ENCODE measurements at regions not wholly inside any gene's neighbourhood (a gene's known extent, or its start where the extent isn't known, plus 50 kb on each side); places are given as distances from the start of the nearest gene placed in this dataset.

GRCh38 chr4:176001151-176002006 lies 64.3 kb upstream of the WDR17 start:
- H3K27ac ChIP-seq, result peak overlapping the region; percentile 82 to 89 (median 86)

GRCh38 chr4:176002007-176002613 lies 63.5 kb upstream of the WDR17 start:
- intact Hi-C loops (cut with DNase I), result loop anchor here (5.0 kb wide), 1 partner anchor 55 kb away; no protein-coding TSS in a partner anchor
- TF ChIP-seq CTCF (IDR thresholded peaks at IDR 0.05) (no peak), EP300 (IDR thresholded peaks at IDR 0.05) (no peak), POLR2AphosphoS5 (IDR thresholded peaks at IDR 0.05) (peak; percentile 30 to 72 (median 42)), POLR2A (IDR thresholded peaks at IDR 0.05) (peak in 1 of 2 donors; percentile 23)
- no peaks in the 10 kb centered on the region for H3K9me3 ChIP-seq
- H3K27ac ChIP-seq, result peak overlapping the region; percentile 82 to 89 (median 86)
- no peaks in the 10 kb centered on the region for H3K36me3 ChIP-seq
- peak; percentile 74 for DNase-seq
- H3K4me3 ChIP-seq, result peak overlapping the region; percentile 68 to 75 (median 73)
- H3K4me1 ChIP-seq, result peaks cover 0 to 22% (median 17%) of the 10 kb centered on the region in 4 donors
- no peaks in the 10 kb centered on the region for H3K27me3 ChIP-seq
- WGBS, 2 donors, result 1 to 2% methylated on average over 44 of the region's 44 CpGs

More at GRCh38 chr4:176001151-176002006, 64.3 kb upstream of the WDR17 start:
- no peaks in the 10 kb centered on the region for H3K36me3 ChIP-seq
- intact Hi-C loops (cut with DNase I), result loop anchor here (2.0 to 5.0 kb wide), 2 partner anchors 31 to 54 kb away; no protein-coding TSS in a partner anchor
- DNase-seq, result peak; percentile 87
- WGBS, 2 donors, result 6 to 7% methylated on average over 41 of the region's 41 CpGs
- H3K4me3 ChIP-seq, result peak overlapping the region; percentile 68 to 75 (median 73)
- peaks cover 0 to 24% (median 17%) of the 10 kb centered on the region in 4 donors for H3K4me1 ChIP-seq
- TF ChIP-seq POLR2A (IDR thresholded peaks at IDR 0.05) (no peak), CTCF (IDR thresholded peaks at IDR 0.05) (no peak), EP300 (IDR thresholded peaks at IDR 0.05) (no peak), POLR2AphosphoS5 (IDR thresholded peaks at IDR 0.05) (peak; percentile 3 to 60 (median 35))
- H3K9me3 ChIP-seq, result no peaks in the 10 kb centered on the region
- no peaks in the 10 kb centered on the region for H3K27me3 ChIP-seq

- no peaks in the 10 kb centered on the region for H3K36me3 ChIP-seq
- H3K4me3 ChIP-seq, result no peak overlapping the region
- H3K9me3 ChIP-seq, result no peaks in the 10 kb centered on the region
- no peak for DNase-seq
- intact Hi-C loops (cut with DNase I), result no loop called here
- TF ChIP-seq CTCF (IDR thresholded peaks at IDR 0.05), result no peak
- no peak for TF ChIP-seq POLR2AphosphoS5 (IDR thresholded peaks at IDR 0.05)
- no peak for TF ChIP-seq POLR2A (IDR thresholded peaks at IDR 0.05)
- no peak for TF ChIP-seq EP300 (IDR thresholded peaks at IDR 0.05)
- WGBS, 2 donors, result 55 to 74% methylated on average over 3 of the region's 3 CpGs
- H3K27me3 ChIP-seq, result no peaks in the 10 kb centered on the region
- H3K4me1 ChIP-seq, result peaks cover 0 to 17% (median 3%) of the 10 kb centered on the region in 4 donors
- no peak overlapping the region for H3K27ac ChIP-seq
Measured at GRCh38 chr4:176005766-176006165, 59.9 kb upstream of the WDR17 start.

- no peak overlapping the region for H3K4me3 ChIP-seq
- no peak for DNase-seq
- WGBS, 2 donors, result 86 to 91% methylated on average over 2 of the region's 2 CpGs
- H3K36me3 ChIP-seq, result no peaks in the 10 kb centered on the region
- no peaks in the 10 kb centered on the region for H3K4me1 ChIP-seq
- no peak overlapping the region for H3K27ac ChIP-seq
- intact Hi-C loops (cut with DNase I), result no loop called here
- H3K9me3 ChIP-seq, result no peaks in the 10 kb centered on the region
- no peaks in the 10 kb centered on the region for H3K27me3 ChIP-seq
- no peak for TF ChIP-seq POLR2AphosphoS5 (IDR thresholded peaks at IDR 0.05)
- no peak for TF ChIP-seq CTCF (IDR thresholded peaks at IDR 0.05)
- no peak for TF ChIP-seq EP300 (IDR thresholded peaks at IDR 0.05)
- TF ChIP-seq POLR2A (IDR thresholded peaks at IDR 0.05), result no peak
Measured at GRCh38 chr4:176009254-176009653, 56.4 kb upstream of the WDR17 start.

Measured in sigmoid colon (tissue), 6 donors.